Right atrium auricular region (tissue), 2 donors: ENCODE measurements at regions not wholly inside any gene's neighbourhood (a gene's known extent, or its start where the extent isn't known, plus 50 kb on each side); places are given as distances from the start of the nearest gene placed in this dataset.

ENCODE experiments used
- DNase-seq: peaks from one replicate; pipeline ENCODE4 v3.0.0-alpha.2; 2019; ENCODE audit warnings: low spot score
- H3K27ac ChIP-seq, 2 donors: fragments of 200-600 bp; sonication (generic); 1 replicate in 1 of 2; 2 replicates in 1 of 2; pipeline ENCODE4 v1.5.1; 2016 to 2019
- H3K27me3 ChIP-seq, 2 donors: fragments of 200-600 bp; sonication (generic); one replicate each; pipeline versions ENCODE4 v1.5.1 to v1.6.0; 2017 to 2019
- H3K36me3 ChIP-seq: fragments of 200-600 bp; sonication (generic); one replicate; pipeline ENCODE4 v1.5.1; 2016
- H3K4me1 ChIP-seq, 2 donors: fragments of 200-600 bp; sonication (generic); one replicate each; pipeline versions ENCODE4 v1.5.1 to v1.6.0; 2017 to 2019
- H3K4me3 ChIP-seq, 2 donors: fragments of 200-600 bp; sonication (generic); 1 replicate in 1 of 2; 2 replicates in 1 of 2; pipeline ENCODE4 v1.5.1; 2017 to 2019; ENCODE audit warnings: mild to moderate bottlenecking in 1 of 2, moderate library complexity in 1 of 2
- H3K9me3 ChIP-seq, 2 donors: fragments of 200-600 bp; sonication (generic); one replicate each; pipeline ENCODE4 v1.5.1; 2019
- TF ChIP-seq, protein P1 (sequence below), 2 donors: fragments of 200-600 bp; sonication (generic); IDR thresholded peaks; one replicate each; pipeline ENCODE4 v1.5.1; 2019; ENCODE audit warnings: antibody characterized with exemption in 2 of 2

DNA sequence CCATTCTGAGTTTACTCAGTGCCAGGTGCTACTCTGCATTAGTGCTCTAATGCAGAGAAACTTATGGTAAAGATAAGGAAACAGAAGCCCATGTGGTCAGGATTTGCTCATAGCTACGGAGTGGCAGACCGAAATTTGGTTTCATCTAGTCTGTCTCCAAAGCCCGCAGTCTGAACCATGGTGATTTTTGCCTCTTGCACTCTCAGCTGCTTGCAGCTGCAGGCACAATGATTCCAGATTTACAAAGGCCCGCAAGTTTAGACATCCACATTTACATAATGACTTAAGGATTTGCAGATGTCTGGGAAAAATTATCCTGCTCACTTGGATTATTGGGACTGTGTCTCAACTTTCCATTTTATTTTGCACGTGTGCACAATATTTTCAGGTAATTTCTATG lies 161.3 kb upstream of the KCNJ6 start:
- H3K4me3 ChIP-seq = no peak overlapping the region
- no peaks in the 10 kb centered on the region for H3K9me3 ChIP-seq
- H3K27me3 ChIP-seq = no peaks in the 10 kb centered on the region
- TF ChIP-seq, protein P1, sequence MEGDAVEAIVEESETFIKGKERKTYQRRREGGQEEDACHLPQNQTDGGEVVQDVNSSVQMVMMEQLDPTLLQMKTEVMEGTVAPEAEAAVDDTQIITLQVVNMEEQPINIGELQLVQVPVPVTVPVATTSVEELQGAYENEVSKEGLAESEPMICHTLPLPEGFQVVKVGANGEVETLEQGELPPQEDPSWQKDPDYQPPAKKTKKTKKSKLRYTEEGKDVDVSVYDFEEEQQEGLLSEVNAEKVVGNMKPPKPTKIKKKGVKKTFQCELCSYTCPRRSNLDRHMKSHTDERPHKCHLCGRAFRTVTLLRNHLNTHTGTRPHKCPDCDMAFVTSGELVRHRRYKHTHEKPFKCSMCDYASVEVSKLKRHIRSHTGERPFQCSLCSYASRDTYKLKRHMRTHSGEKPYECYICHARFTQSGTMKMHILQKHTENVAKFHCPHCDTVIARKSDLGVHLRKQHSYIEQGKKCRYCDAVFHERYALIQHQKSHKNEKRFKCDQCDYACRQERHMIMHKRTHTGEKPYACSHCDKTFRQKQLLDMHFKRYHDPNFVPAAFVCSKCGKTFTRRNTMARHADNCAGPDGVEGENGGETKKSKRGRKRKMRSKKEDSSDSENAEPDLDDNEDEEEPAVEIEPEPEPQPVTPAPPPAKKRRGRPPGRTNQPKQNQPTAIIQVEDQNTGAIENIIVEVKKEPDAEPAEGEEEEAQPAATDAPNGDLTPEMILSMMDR (IDR thresholded peaks at IDR 0.05) = no peak
- no peaks in the 10 kb centered on the region for H3K36me3 ChIP-seq
- DNase-seq = no peak
- no peak overlapping the region for H3K27ac ChIP-seq
- peaks cover 0 to 15% of the 10 kb centered on the region in 2 donors for H3K4me1 ChIP-seq

DNA sequence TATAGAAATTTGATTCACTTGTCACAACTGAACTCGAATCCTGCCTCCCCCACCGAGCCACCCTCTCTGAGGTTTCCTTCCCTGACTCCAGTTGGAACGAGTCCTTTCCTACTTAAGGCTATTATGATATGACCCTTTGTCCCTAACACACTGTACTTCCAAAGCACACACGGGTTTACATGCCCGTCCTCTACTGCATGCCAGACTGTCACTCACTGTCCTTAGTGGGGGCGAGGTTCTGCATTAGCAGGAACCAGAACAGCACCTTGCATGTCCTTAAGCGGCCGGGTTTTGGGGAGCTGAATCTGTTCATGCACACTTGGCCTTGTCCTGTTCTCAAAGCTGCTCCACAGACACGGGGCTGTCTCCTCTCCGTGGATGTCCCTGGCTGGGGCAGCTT lies 164.6 kb upstream of the KCNJ6 start:
- H3K27ac ChIP-seq = peak overlapping the region in 1 of 2 donors; percentile 8

DNA sequence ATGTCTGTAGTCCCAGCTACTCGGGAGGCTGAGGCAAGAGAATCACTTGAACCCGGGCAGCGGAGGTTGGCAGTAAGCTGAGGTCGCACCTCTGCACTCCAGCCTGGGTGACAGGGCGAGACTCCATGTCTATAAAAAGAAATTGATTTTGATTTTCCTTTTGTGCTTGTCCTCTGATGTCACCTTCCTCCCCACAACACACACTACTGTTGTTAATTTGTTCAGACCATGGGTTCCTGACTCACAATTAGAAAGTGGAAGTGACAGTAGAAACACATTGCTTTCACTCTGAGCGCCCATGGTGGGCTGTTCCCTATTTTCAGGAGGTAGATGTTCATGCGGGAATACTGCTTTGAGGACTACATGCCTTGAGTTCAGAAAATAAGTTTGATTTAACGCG lies 165.5 kb upstream of the KCNJ6 start:
- TF ChIP-seq, protein P1 (IDR thresholded peaks at IDR 0.05) = no peak
- no peak overlapping the region for H3K27ac ChIP-seq
- H3K36me3 ChIP-seq = no peaks in the 10 kb centered on the region
- no peaks in the 10 kb centered on the region for H3K9me3 ChIP-seq
- no peaks in the 10 kb centered on the region for H3K27me3 ChIP-seq
- peaks cover 0 to 25% of the 10 kb centered on the region in 2 donors for H3K4me1 ChIP-seq
- no peak overlapping the region for H3K4me3 ChIP-seq
- no peak for DNase-seq

More for the DNA sequence above, 164.6 kb upstream of the KCNJ6 start:
- no peaks in the 10 kb centered on the region for H3K27me3 ChIP-seq
- TF ChIP-seq, protein P1 (IDR thresholded peaks at IDR 0.05) = no peak
- DNase-seq = no peak
- H3K9me3 ChIP-seq = no peaks in the 10 kb centered on the region
- H3K4me3 ChIP-seq = no peak overlapping the region
- H3K36me3 ChIP-seq = no peaks in the 10 kb centered on the region
- H3K4me1 ChIP-seq = peaks cover 0 to 25% of the 10 kb centered on the region in 2 donors

DNA sequence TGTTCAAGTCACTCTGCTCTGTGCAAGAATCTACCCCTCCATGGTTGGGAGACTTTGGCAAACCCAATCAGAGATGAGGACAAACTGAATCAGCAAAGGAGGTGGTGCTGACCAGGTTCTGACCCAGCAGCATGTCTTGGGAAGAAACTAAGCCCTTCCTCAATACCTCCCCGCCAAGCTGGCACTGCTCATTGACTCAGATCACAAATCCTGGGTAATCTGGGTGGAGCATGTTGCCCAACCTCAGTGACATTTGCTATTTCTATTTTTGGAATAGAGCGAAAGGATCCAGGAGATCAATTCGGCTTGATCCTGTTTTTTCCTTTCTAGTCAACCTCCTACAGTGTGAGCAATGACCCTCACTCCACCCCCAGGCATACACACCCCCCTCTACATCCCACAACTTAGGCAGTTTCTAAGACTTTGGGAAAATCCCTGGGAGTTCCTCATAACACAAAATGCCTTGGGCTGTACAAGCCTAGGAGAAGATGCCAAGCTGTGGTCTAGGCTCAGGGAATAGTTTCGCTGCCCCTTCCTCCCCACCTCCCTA lies 166.8 kb upstream of the KCNJ6 start:
- no peaks in the 10 kb centered on the region for H3K9me3 ChIP-seq
- no peak overlapping the region for H3K4me3 ChIP-seq
- peaks cover 0 to 25% of the 10 kb centered on the region in 2 donors for H3K4me1 ChIP-seq
- H3K27me3 ChIP-seq = no peaks in the 10 kb centered on the region
- no peaks in the 10 kb centered on the region for H3K36me3 ChIP-seq
- TF ChIP-seq, protein P1 (IDR thresholded peaks at IDR 0.05) = no peak
- DNase-seq = no peak
- no peak overlapping the region for H3K27ac ChIP-seq

- H3K9me3 ChIP-seq = no peaks in the 10 kb centered on the region
- TF ChIP-seq, protein P1 (IDR thresholded peaks at IDR 0.05) = no peak
- H3K4me3 ChIP-seq = no peak overlapping the region
- DNase-seq = no peak
- no peaks in the 10 kb centered on the region for H3K36me3 ChIP-seq
- H3K4me1 ChIP-seq = peaks cover 0 to 25% of the 10 kb centered on the region in 2 donors
- no peaks in the 10 kb centered on the region for H3K27me3 ChIP-seq
- no peak overlapping the region for H3K27ac ChIP-seq
These were observed 167.3 kb upstream of the KCNJ6 start for GRCh38 chr21:38083535-38083934.

GRCh38 chr21:38086580-38086979 lies 170.2 kb upstream of the KCNJ15 start:
- Histone ChIP-seq H3K4me3 (no peak overlapping the region), H3K27me3 (no peaks in the 10 kb centered on the region), H3K4me1 (peaks cover 0 to 20% of the 10 kb centered on the region in 2 donors), H3K27ac (no peak overlapping the region), H3K36me3 (no peaks in the 10 kb centered on the region), H3K9me3 (no peaks in the 10 kb centered on the region)
- TF ChIP-seq, protein P1 (IDR thresholded peaks at IDR 0.05) = no peak
- DNase-seq = no peak
